IMR-90 (cell line): ENCODE measurements at regions not wholly inside any gene's neighbourhood (a gene's known extent, or its start where the extent isn't known, plus 50 kb on each side); places are given as distances from the start of the nearest gene placed in this dataset.

Experiments
- ATAC-seq: fragments of 200-7000 bp; cut with Tn5 transposase; 2 replicates; pipeline ENCODE4 v1.9.1; 2020; ENCODE audit warnings: low read depth, mild to moderate bottlenecking, moderate library complexity
- BruUV-seq: library from RNA; stranded (reverse); fragments of 400-500 nt; replicated peaks from 2 replicates; lab custom pipeline; 2021; lab: Mats Ljungman, UMichigan
- CTCF ChIA-PET: fragments of 300-600 bp; formaldehyde crosslinking; extraction: SDS; loops from one replicate; lab custom pipeline; 2021; ENCODE audit warnings: antibody characterized with exemption; lab: Yijun Ruan, JAX
- POLR2A ChIA-PET: fragments of 300-600 bp; sonication (Branson Sonifier 250); formaldehyde crosslinking; loops from one replicate; lab custom pipeline; 2022; ENCODE audit warnings: antibody characterized with exemption; ENCODE audit not compliant: unreplicated experiment; lab: Charles Lee
- DNase-seq: peaks from one replicate; pipeline ENCODE4 v3.0.0; 2013
- H2AFZ ChIP-seq: replicated peaks from 2 replicates; pipeline ENCODE3; 2013; ENCODE audit warnings: low read length, mild to moderate bottlenecking; ENCODE audit not compliant: poor library complexity
- H2AK5ac ChIP-seq: 2 replicates; pipeline ENCODE4 v1.6.1; 2013; ENCODE audit warnings: low read depth, low read length, inconsistent platforms
- H2AK9ac ChIP-seq: replicated peaks from 2 replicates; pipeline ENCODE3; 2013; ENCODE audit warnings: mild to moderate bottlenecking, low read depth, low read length, moderate library complexity; ENCODE audit not compliant: poor library complexity
- H2BK120ac ChIP-seq: 2 replicates; pipeline ENCODE4 v1.6.1; 2013; ENCODE audit warnings: low read depth, low read length, inconsistent platforms
- H2BK15ac ChIP-seq: 3 replicates; pipeline ENCODE4 v1.6.1; 2013; ENCODE audit warnings: low read depth, low read length, inconsistent platforms
- H2BK20ac ChIP-seq: 2 replicates; pipeline ENCODE4 v1.6.1; 2013; ENCODE audit warnings: low read depth, mild to moderate bottlenecking, inconsistent platforms, low read length, moderate library complexity
- H2BK5ac ChIP-seq: 2 replicates; pipeline ENCODE4 v1.6.1; 2013; ENCODE audit warnings: mild to moderate bottlenecking, low read depth, low read length, inconsistent platforms; ENCODE audit not compliant: poor library complexity, severe bottlenecking
- H3K14ac ChIP-seq: replicated peaks from 2 replicates; pipeline ENCODE4 v1.6.1; 2013; ENCODE audit warnings: low read depth, low read length, inconsistent platforms
- H3K18ac ChIP-seq: 2 replicates; pipeline ENCODE4 v1.6.1; 2013; ENCODE audit warnings: low read depth, low read length, control low read depth
- H3K23ac ChIP-seq: 2 replicates; pipeline ENCODE4 v1.6.1; 2013; ENCODE audit warnings: low read depth, low read length, inconsistent platforms
- H3K27ac ChIP-seq: 2 replicates; pipeline ENCODE4 v1.5.1; 2013; ENCODE audit warnings: mild to moderate bottlenecking, control low read depth, low read length; ENCODE audit not compliant: insufficient read depth
- H3K27me3 ChIP-seq: 2 replicates; pipeline ENCODE4 v1.6.1; 2013; ENCODE audit warnings: low read length; ENCODE audit not compliant: control insufficient read depth, insufficient read depth
- H3K36me3 ChIP-seq: 2 replicates; pipeline ENCODE4 v1.6.1; 2013; ENCODE audit warnings: low read length, mixed read lengths; ENCODE audit not compliant: control insufficient read depth, insufficient read depth
- H3K4ac ChIP-seq: 2 replicates; pipeline ENCODE4 v1.6.1; 2013; ENCODE audit warnings: low read depth, low read length, inconsistent platforms
- H3K4me1 ChIP-seq: 2 replicates; pipeline ENCODE4 v1.6.1; 2013; ENCODE audit warnings: low read length, mixed read lengths; ENCODE audit not compliant: control insufficient read depth, insufficient read depth
- H3K4me2 ChIP-seq: 2 replicates; pipeline ENCODE4 v1.6.1; 2013; ENCODE audit warnings: low read depth, mild to moderate bottlenecking, control low read depth, low read length, moderate library complexity
- H3K4me3 ChIP-seq: 2 replicates; pipeline ENCODE4 v1.5.1; 2013; ENCODE audit warnings: low read depth, mild to moderate bottlenecking, control low read depth, low read length, moderate library complexity; ENCODE audit not compliant: insufficient read depth
- H3K56ac ChIP-seq: 2 replicates; pipeline ENCODE4 v1.6.1; 2013; ENCODE audit warnings: low read length, inconsistent platforms; ENCODE audit not compliant: insufficient read depth; ENCODE audit errors: extremely low read depth
- H3K79me1 ChIP-seq, 2 experiments: 2 replicates each; pipeline ENCODE4 v1.6.1; 2013; ENCODE audit warnings: low read length in 2 of 2, inconsistent platforms in 1 of 2, low read depth in 1 of 2
- H3K9ac ChIP-seq: 2 replicates; pipeline ENCODE4 v1.6.1; 2013; ENCODE audit warnings: low read depth, low read length, control low read depth
- H3K9me1 ChIP-seq: 2 replicates; pipeline ENCODE4 v1.6.1; 2013; ENCODE audit warnings: low read length, inconsistent platforms; ENCODE audit not compliant: insufficient read depth
- H3K9me3 ChIP-seq: 2 replicates; pipeline ENCODE4 v1.6.1; 2013; ENCODE audit warnings: low read length; ENCODE audit not compliant: control insufficient read depth, insufficient read depth
- H4K20me1 ChIP-seq: 2 replicates; pipeline ENCODE4 v1.6.1; 2013; ENCODE audit warnings: low read length, inconsistent platforms; ENCODE audit not compliant: insufficient read depth
- H4K5ac ChIP-seq: 2 replicates; pipeline ENCODE4 v1.6.1; 2013; ENCODE audit warnings: mild to moderate bottlenecking, low read depth, low read length, control low read depth
- H4K8ac ChIP-seq, 2 experiments: 2 replicates each; pipeline ENCODE4 v1.6.1; 2013; ENCODE audit warnings: low read depth in 2 of 2, low read length in 2 of 2, control low read depth in 1 of 2, inconsistent platforms in 1 of 2
- H4K91ac ChIP-seq: 2 replicates; pipeline ENCODE4 v1.6.1; 2013; ENCODE audit warnings: low read depth, low read length, inconsistent platforms; ENCODE audit not compliant: insufficient read depth
- BHLHE40 ChIP-seq: fragments of 150-350 bp; IDR thresholded peaks from 2 replicates; pipeline ENCODE4 v1.6.1; 2016; ENCODE audit warnings: mild to moderate bottlenecking, low read depth, low read length
- CEBPB ChIP-seq: IDR thresholded peaks from 2 replicates; pipeline ENCODE4 v1.6.1; 2012; ENCODE audit warnings: low read depth, low read length, improper control_type of control experiment
- CHD1 ChIP-seq: IDR thresholded peaks from 2 replicates; pipeline ENCODE4 v1.6.1; 2012; ENCODE audit warnings: low read depth, low read length, improper control_type of control experiment
- MXI1 ChIP-seq: IDR thresholded peaks from 2 replicates; pipeline ENCODE4 v1.6.1; 2012; ENCODE audit warnings: low read depth, mild to moderate bottlenecking, low read length, moderate library complexity, borderline replicate concordance
- RAD21 ChIP-seq: IDR thresholded peaks from 2 replicates; pipeline ENCODE4 v1.6.1; 2012; ENCODE audit warnings: low read length, improper control_type of control experiment
- WGBS, 2 experiments: methylation state at CpG; one replicate each; pipeline versions ENCODE4 v1.1.5 to v1.1.7; 2013; ENCODE audit warnings: missing lambda C conversion rate in 2 of 2; ENCODE audit not compliant: insufficient read length in 1 of 2; ENCODE audit errors: extremely low coverage in 2 of 2; 5-methylcytosine and 5-hydroxymethylcytosine counted together
- dilution Hi-C: fragments of 300-500 bp; cut with HindIII; formaldehyde crosslinking; loops from one replicate; pipeline ENCODE4 v1.14.3; 2018; ENCODE audit warnings: low sequenced_read_pairs; ENCODE audit not compliant: unreplicated experiment
- in situ Hi-C: fragments of 300-500 bp; cut with MboI; formaldehyde crosslinking; loops from 3 replicates; pipeline ENCODE4 v1.14.3; 2019; ENCODE audit warnings: low sequenced_read_pairs, inconsistent platforms, mixed read lengths
- intact Hi-C: fragments of 100-400 bp; cut with micrococcal nuclease; formaldehyde crosslinking; loops from 2 replicates; pipeline ENCODE4 v1.10.0; 2022

DNA sequence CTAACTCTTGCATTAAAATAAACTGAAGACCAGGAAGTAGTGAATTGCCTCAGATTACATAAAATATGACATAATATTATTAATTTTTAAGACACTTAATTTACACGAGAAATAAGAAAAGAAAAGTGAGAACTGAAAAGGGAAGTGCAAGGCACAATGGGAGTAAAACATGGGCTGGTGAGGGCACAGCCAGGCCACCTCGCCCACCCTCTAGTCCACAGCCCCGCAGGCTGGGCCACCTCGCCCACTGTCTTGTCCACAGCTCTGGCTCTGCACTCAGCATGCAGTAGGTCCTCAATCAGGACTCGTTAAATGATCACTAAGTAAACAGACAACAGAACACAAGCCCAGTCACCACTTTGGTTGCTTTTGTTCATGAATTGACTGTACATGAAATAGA lies 67.8 kb upstream of the ARHGEF7 start:
- Histone ChIP-seq H2AK5ac (0 out of 2 replicates have a peak overlapping the region, but pooled peaks have one; percentile 1), H4K8ac (peak overlapping the region in 1 of 2 experiments; percentile 12; a peak in 1 of 4 replicates), H4K5ac (peak overlapping the region; percentile 85), H3K18ac (peak overlapping the region; percentile 72; the same call in 1 of the 2 replicates), H3K23ac (peak overlapping the region; percentile 18; the same call in 1 of the 2 replicates), H2AFZ (no peak overlapping the region), H3K9ac (no peak overlapping the region), H4K91ac (no peak overlapping the region), H3K14ac (0 out of 2 replicates have a peak overlapping the region, but pooled peaks have one; percentile 4), H3K4ac (no peak overlapping the region), H3K56ac (no peak overlapping the region), H3K79me1 (no peaks in the 10 kb centered on the region), H3K9me1 (peaks cover 10% of the 10 kb centered on the region), H2BK120ac (peak overlapping the region; percentile 7; the same call in 1 of the 2 replicates), H2BK5ac (no peak overlapping the region), H3K27me3 (no peaks in the 10 kb centered on the region; the same call in 1 of the 2 replicates), H2BK15ac (peak overlapping the region; percentile 15; the same call in 1 of the 3 replicates), H3K4me1 (peaks cover 10% of the 10 kb centered on the region), H2AK9ac (no peak overlapping the region), H3K4me3 (no peak overlapping the region), H2BK20ac (peak overlapping the region; percentile 53; the same call in 1 of the 2 replicates), H3K9me3 (no peaks in the 10 kb centered on the region), H4K20me1 (no peaks in the 10 kb centered on the region), H3K27ac (peak overlapping the region; percentile 8; the same call in 1 of the 2 replicates), H3K4me2 (no peak overlapping the region), H3K36me3 (no peaks in the 10 kb centered on the region)
- in situ Hi-C loops (loop anchor here (10.0 kb wide), 1 partner anchor 123 kb away; no protein-coding TSS in a partner anchor), intact Hi-C loops (no loop called here), dilution Hi-C loops (no loop called here)
- DNase-seq = no peak
- POLR2A ChIA-PET = no interaction called here
- TF ChIP-seq CHD1 = no peak
- no peak for TF ChIP-seq CEBPB
- no peak for TF ChIP-seq BHLHE40
- no peak for TF ChIP-seq MXI1
- TF ChIP-seq RAD21 = no peak
- no TSS peak for BruUV-seq
- WGBS, 2 experiments = no CpG with 5 or more reads among the region's 5 CpGs
- ATAC-seq = no peak
- CTCF ChIA-PET = interaction anchor here (1.4 to 1.5 kb wide), 2 partner anchors 11 to 99 kb away, joined by 3 read pairs; no protein-coding TSS in a partner anchor
